ENCODE measurements at regions not wholly inside any gene's neighbourhood (a gene's known extent, or its start where the extent isn't known, plus 50 kb on each side); places are given as distances from the start of the nearest gene placed in this dataset.

DNA sequence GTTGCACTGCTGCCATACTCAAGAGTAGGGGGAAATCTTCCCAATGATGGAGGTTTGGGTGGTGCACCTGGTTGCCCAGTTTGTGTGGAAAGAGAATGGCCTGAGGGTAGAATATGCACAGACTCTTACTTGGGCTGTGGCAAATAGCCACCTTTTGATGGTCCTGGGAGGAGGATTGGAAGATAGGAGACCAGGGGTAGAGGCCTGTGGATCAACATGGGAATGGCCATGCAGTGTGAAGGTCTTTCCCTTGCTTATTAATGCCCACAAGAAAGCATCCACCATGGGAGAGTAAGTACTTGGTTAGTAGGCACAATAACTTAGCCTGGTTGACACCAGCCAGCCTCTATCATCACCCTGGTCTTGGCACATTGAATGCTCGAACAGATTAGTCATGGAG is 156.8 kb upstream of the LEF1 start:
- Histone ChIP-seq H3K9me3 (no peaks in the 10 kb centered on the region), H3K27me3 (replicated peaks; ENCODE audit: control insufficient read depth, insufficient read depth, low read length) (no peaks in the 10 kb centered on the region), H3K4me3 (ENCODE audit: low read depth, low read length) (no peak overlapping the region), H3K4me1 (no peaks in the 10 kb centered on the region), H3K36me3 (ENCODE audit: control insufficient read depth, insufficient read depth, low read length) (no peaks in the 10 kb centered on the region)
- Mint-ChIP-seq H3K27ac (ENCODE audit: unreplicated experiment) (no peak overlapping the region), H3K4me1 (ENCODE audit: low read depth, unreplicated experiment) (peaks cover 11% of the 10 kb centered on the region), H3K36me3 (ENCODE audit: insufficient read depth, unreplicated experiment) (no peaks in the 10 kb centered on the region), H3K4me3 (ENCODE audit: unreplicated experiment) (no peak overlapping the region), H3K9me3 (ENCODE audit: unreplicated experiment) (peaks cover 9% of the 10 kb centered on the region), H3K27me3 (ENCODE audit: insufficient read depth, unreplicated experiment) (no peaks in the 10 kb centered on the region)
- intact Hi-C loops (cut with micrococcal nuclease; ENCODE audit: unreplicated experiment) = no loop called here
- DNase-seq = no peak
- TF ChIP-seq CTCF (IDR thresholded peaks at IDR 0.05; ENCODE audit: insufficient read depth in 1 of 2, low read depth in 1 of 2, low read length in 1 of 2, severe bottlenecking in 1 of 2, unreplicated experiment in 1 of 2) = no peak
- POLR2A ChIA-PET = no interaction called here
- CTCF ChIA-PET = no interaction called here
- no TSS peak for BruUV-seq (replicated peaks)

DNA sequence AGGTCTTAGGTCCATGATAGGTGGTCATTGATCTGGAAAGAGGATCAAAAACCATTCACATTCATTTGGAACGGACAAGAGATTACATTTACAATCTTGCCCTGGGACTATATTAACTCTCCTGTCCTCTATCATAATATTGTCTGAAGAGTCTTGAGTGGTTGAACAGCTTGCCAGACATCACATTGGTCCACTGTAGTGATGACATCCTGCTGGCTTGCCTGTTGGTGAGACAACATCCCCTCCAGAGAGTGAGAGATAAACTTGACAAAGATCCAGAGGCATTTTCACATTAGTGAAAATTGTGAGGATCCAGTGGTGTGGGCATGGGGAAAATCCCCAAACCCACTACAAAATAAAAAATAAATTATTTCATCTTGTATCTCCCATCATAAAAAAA is 155.7 kb upstream of the LEF1 start:
- ChIA-PET CTCF (no interaction called here), POLR2A (no interaction called here)
- no peaks in the 10 kb centered on the region for H3K36me3 ChIP-seq (ENCODE audit: control insufficient read depth, insufficient read depth, low read length)
- H3K9me3 Mint-ChIP-seq (ENCODE audit: unreplicated experiment) = peaks cover 9% of the 10 kb centered on the region
- intact Hi-C loops (cut with micrococcal nuclease; ENCODE audit: unreplicated experiment) = no loop called here
- H3K9me3 ChIP-seq = no peaks in the 10 kb centered on the region
- H3K27ac Mint-ChIP-seq (ENCODE audit: unreplicated experiment) = no peak overlapping the region
- no peaks in the 10 kb centered on the region for H3K36me3 Mint-ChIP-seq (ENCODE audit: insufficient read depth, unreplicated experiment)
- no TSS peak for BruUV-seq (replicated peaks)
- no peak overlapping the region for H3K4me3 ChIP-seq (ENCODE audit: low read depth, low read length)
- H3K27me3 Mint-ChIP-seq (ENCODE audit: insufficient read depth, unreplicated experiment) = no peaks in the 10 kb centered on the region
- peaks cover 11% of the 10 kb centered on the region for H3K4me1 Mint-ChIP-seq (ENCODE audit: low read depth, unreplicated experiment)
- no peaks in the 10 kb centered on the region for H3K4me1 ChIP-seq
- no peak overlapping the region for H3K4me3 Mint-ChIP-seq (ENCODE audit: unreplicated experiment)
- no peak for DNase-seq
- H3K27me3 ChIP-seq (replicated peaks; ENCODE audit: control insufficient read depth, insufficient read depth, low read length) = no peaks in the 10 kb centered on the region
- no peak for TF ChIP-seq CTCF (IDR thresholded peaks at IDR 0.05; ENCODE audit: insufficient read depth in 1 of 2, low read depth in 1 of 2, low read length in 1 of 2, severe bottlenecking in 1 of 2, unreplicated experiment in 1 of 2)

DNA sequence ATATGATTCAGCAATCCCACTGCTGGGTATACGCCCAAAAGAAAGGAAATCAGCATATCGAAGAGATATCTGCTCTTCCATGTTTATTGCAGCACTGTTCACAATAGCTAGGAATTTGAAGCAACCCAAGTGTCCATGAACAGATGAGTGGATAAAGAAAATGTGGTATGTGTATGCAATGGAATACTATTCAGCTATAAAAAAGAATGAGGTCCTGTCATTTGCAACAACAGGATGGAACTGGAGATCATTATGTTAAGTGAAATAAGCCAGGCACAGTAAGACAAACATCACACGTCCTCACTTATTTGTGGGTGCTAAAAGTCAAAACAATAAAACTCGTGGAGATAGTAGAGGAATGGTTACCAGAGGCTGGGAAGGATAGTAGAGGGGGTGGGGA is 153.8 kb upstream of the LEF1 start:
- ChIA-PET CTCF (no interaction called here), POLR2A (no interaction called here)
- Mint-ChIP-seq H3K4me3 (ENCODE audit: unreplicated experiment) (no peak overlapping the region), H3K9me3 (ENCODE audit: unreplicated experiment) (peaks cover 9% of the 10 kb centered on the region), H3K27ac (ENCODE audit: unreplicated experiment) (no peak overlapping the region), H3K36me3 (ENCODE audit: insufficient read depth, unreplicated experiment) (no peaks in the 10 kb centered on the region), H3K4me1 (ENCODE audit: low read depth, unreplicated experiment) (peaks cover 2% of the 10 kb centered on the region), H3K27me3 (ENCODE audit: insufficient read depth, unreplicated experiment) (no peaks in the 10 kb centered on the region)
- H3K27me3 ChIP-seq (replicated peaks; ENCODE audit: control insufficient read depth, insufficient read depth, low read length) = no peaks in the 10 kb centered on the region
- H3K4me3 ChIP-seq (ENCODE audit: low read depth, low read length) = no peak overlapping the region
- BruUV-seq (replicated peaks) = no TSS peak
- H3K4me1 ChIP-seq = no peaks in the 10 kb centered on the region
- intact Hi-C loops (cut with micrococcal nuclease; ENCODE audit: unreplicated experiment) = no loop called here
- DNase-seq = no peak
- H3K36me3 ChIP-seq (ENCODE audit: control insufficient read depth, insufficient read depth, low read length) = no peaks in the 10 kb centered on the region
- TF ChIP-seq CTCF (IDR thresholded peaks at IDR 0.05; ENCODE audit: insufficient read depth in 1 of 2, low read depth in 1 of 2, low read length in 1 of 2, severe bottlenecking in 1 of 2, unreplicated experiment in 1 of 2) = no peak
- H3K9me3 ChIP-seq = no peaks in the 10 kb centered on the region

All from Caco-2 (cell line).